T-helper 2 cell (primary cell): ENCODE measurements at regions not wholly inside any gene's neighbourhood (a gene's known extent, or its start where the extent isn't known, plus 50 kb on each side); places are given as distances from the start of the nearest gene placed in this dataset.
A peak's percentile ranks its signal among the peaks of the same experiment; 100 is the strongest.
"Not testable (repeated sequence)": the region's sequence is repeated elsewhere in the genome, so short reads cannot be mapped to it uniquely, and the experiment has no call there.

Experiments used
- DNase-seq, 5 experiments: peaks; one replicate each; pipeline versions ENCODE4 v3.0.0 to v3.0.0-alpha.2; 2012 to 2022

- not testable (repeated sequence) for DNase-seq
Observed at GRCh38 chr1:206365271-206365670, 105.0 kb upstream of the IKBKE start.

GRCh38 chr1:206366131-206366530, 104.1 kb upstream of the IKBKE start:
- not testable (repeated sequence) for DNase-seq

GRCh38 chr1:206366772-206367171, 103.5 kb upstream of the IKBKE start:
- not testable (repeated sequence) for DNase-seq

DNA sequence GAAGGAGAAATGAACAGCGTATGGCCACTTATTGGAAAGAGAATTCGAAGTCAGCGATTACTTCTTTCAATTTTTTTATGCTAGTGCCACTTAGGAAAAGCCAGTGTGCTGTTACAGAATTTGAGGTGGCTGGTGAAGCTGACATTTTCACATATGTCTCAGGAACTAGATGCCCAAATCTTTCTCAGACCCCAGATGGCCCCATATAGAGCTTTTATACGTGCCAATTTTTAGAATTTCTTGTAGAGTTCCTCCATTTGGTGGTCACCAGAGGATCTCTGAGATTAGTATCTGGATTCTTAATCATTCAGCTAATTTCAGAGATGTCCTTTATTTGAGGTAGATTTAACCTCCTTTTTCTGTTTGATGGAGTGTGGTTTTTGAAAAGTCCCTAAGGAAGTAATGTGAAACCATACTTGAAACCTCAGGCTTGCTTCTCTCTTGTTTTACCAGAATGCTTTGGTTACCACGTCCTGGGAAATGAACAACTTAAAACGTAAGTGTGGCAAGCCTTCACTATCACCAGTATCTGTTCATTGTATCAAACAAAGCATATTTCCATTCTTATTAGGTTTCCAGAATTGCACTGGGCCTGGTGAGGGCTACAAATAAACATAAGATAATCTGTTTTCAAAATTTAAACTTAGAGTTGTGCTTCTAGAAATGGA, 102.2 kb upstream of the IKBKE start:
- DNase-seq: not testable (repeated sequence)

- not testable (repeated sequence) for DNase-seq
Observed at GRCh38 chr1:206374725-206375124, 95.6 kb upstream of the IKBKE start.

GRCh38 chr1:206375552-206375951, 94.7 kb upstream of the IKBKE start:
- DNase-seq: not testable (repeated sequence)

DNA sequence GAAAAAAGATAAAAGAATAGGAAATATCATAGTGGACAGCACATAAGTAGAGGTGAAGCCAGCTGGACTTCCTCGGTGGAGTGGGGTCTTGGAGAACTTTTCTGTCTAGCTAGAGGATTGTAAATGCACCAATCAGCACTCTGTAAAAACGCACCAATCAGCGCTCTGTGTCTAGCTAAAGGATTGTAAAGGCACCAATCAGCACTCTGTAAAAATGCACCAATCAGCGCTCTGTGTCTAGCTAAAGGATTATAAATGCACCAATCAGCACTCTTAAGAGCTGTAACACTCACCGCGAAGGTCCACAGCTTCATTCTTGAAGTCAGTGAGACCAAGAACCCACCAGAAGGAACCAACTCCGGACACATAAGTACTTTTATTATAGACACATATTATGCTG, 91.8 kb upstream of the IKBKE start:
- not testable (repeated sequence) for DNase-seq

DNA sequence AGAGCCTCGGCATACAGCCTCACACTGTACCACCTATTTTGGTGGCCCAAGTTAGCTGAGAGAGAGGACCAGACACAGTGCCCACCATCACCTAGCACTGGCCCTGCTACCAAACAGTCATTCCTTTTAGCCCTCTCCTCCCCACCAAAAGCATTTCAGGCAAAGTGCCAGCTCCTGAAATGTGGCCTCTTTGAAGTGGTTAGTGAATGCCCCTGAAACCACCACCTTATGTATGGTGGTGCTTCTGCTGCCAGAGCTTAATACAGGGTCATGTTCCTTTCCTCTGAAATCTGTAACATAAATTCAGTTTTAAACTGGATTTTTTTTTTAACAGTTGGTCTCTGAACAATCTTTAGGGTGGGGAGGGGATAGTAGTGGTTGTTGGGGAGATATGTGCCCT, 91.0 kb upstream of the IKBKE start:
- DNase-seq: not testable (repeated sequence)

DNA sequence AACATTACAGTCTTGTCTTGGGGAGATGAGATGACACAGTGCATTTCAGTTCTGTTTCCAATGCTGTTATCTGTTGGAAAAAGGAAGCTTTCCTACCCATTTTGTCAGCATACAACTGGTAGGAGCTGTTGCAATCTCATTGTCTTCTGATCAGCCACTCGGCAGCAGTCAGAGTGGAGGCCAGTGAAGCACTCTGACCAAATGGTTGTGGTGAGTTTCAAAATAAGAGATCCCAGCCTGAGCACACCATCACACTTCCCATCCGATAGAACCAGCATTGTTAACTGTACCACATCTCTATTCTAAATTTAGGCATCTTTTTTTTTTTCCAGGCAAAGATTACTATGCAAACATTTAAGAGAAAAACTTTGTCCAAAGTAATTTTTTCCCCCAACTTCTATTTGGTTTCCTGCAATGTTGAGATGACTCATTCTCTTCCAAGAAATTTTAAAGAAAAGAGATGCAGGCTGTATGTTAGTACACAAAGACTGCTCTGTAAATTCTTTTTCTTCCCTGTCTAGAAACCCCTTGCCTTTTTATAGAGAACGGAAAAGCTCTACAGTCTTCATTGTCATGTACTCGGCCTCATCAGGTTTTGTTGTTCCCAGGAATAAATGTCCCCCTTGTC, 90.0 kb upstream of the IKBKE start:
- peak in 1 of 5 experiments; percentile 22 for DNase-seq

GRCh38 chr1:206380791-206381610, 89.3 kb upstream of the IKBKE start:
- DNase-seq: peak in 1 of 5 experiments; percentile 7

GRCh38 chr1:206384029-206384807, 86.1 kb upstream of the IKBKE start:
- peak in 1 of 5 experiments; percentile 46 for DNase-seq

- DNase-seq: not testable (repeated sequence)
Observed at GRCh38 chr1:206384891-206385290, 85.4 kb upstream of the IKBKE start.

- DNase-seq: not testable (repeated sequence)
Observed at GRCh38 chr1:206387631-206388030, 82.6 kb upstream of the IKBKE start.

GRCh38 chr1:206391903-206392302, 78.4 kb upstream of the IKBKE start:
- DNase-seq: not testable (repeated sequence)

DNA sequence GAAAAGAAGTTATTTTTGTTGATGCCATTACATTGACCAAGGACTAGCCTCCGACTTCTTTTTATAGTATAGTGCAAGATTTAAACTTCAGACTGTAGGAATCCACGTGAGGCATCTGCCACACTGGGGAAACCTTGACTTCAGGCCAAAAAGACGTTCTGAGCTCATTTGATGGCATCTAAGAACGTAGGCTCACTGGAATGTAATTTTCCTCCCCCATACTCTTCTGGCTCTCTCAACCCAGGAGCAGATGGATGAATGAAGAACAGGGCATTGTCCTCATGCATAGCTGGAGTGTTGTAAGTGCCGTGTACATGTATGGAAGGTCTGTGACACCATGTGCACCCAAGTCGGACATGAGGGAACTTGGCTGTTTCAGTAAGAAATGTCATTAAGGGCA, 72.8 kb upstream of the IKBKE start:
- not testable (repeated sequence) for DNase-seq

DNA sequence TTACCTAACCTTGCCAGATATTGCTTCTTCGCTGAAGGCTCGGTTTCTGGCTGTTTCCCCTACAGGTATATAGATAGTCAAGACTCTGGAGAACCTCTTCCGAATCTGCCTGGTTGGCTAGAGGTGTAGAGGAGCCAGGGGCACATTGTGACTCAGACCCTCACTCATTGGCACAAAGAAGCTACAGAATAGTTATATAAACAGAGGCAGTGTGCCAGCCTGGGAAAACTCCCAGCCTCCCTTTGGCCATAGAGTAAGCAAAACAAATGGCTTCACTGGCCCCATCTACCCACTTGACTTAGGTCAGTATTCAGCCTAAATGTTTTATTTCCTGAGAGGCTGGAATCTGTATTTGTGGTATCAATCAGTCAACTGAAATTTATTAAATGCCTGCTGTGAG, 72.0 kb upstream of the IKBKE start:
- DNase-seq: not testable (repeated sequence)

DNA sequence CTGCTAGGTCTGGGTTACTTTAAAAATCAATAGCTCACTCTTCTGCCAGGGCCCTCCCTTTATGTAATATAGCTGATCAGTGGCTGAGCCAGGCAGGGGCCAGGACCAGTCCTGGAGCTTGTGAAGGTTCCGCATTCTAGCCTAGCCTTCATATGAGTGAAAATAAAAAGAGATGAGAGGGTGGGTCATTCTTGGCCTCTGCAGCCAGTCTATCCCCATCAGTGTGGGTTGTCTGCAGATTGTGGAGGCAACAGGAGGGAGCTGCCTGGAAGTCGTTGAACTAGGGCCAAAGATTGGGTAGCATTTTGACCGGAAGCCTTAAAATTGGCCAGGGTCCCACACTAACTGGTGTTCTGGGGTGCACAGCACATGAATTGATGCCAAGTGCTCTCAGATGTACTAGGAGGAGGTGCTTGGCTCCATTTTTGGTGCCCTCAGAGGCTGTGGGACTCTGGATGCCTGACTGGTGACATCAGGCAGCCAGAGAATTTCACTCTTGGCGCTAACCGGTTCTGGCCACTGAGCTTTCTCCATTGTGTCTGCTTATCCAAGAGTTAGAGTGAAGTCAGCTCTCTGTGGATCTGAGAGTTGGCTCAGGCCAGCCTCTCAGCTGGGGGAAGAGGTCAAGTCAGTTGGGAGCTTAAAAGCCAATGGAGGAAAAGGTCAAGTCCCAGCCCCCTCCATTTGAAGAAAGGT, 66.5 kb upstream of the IKBKE start:
- not testable (repeated sequence) for DNase-seq

DNA sequence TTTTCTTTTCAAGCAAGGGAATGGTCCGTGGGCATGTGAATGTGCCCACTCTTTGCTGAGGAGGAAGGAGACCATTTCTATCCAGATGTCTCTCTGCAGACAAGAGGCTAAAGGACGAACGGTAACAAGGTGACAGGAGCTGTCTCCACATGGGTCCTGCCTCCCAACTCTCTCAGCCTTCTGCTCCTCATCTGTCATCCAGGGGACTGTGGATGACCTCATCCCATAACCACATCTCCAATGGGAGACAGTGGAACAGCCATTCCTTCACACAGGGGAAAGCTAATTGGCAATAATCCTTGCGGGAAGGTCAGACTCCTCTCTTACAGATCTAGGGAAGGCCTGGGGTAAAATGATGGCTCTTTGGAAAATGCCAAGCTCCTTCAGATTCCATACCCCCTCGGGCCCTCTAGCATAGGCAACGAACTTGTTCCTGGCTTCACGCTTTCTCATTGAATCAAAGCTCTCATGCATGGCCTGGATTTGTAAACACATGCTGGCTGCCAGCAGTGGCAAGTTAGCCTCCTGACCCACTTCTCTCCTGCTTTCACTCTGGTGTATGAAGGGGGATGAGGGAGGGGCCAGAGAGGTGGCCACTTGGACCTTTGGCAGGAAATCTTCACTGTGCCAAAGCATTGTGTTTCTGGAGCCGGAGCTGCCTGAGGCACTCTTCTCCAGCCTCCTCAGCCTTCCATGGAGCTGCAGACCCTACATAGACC, 65.8 kb upstream of the IKBKE start:
- not testable (repeated sequence) for DNase-seq

DNA sequence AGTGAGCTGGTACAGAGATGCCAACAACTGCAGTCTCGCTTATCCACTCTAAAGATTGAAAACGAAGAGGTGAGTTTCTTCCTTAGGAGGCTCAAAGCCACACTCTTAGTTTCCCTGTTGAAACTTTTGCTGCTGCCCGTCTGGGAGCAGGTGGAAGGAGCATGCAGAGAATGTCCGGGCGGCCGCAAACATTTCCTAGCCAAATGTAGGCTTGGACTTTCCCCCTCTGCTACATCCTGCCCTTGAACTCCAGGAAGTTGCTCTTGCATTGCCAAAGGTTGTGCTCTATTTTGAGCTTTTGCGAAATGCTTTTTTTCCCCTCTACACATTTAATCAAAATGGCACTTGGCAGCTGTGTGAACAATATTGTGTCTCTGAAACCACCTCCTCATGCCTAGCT, 65.0 kb upstream of the IKBKE start:
- not testable (repeated sequence) for DNase-seq

- not testable (repeated sequence) for DNase-seq
Observed at GRCh38 chr1:206408371-206409288, 61.6 kb upstream of the IKBKE start.
